Lower leg skin (tissue), 4 donors: ENCODE measurements at regions not wholly inside any gene's neighbourhood (a gene's known extent, or its start where the extent isn't known, plus 50 kb on each side); places are given as distances from the start of the nearest gene placed in this dataset.

Experiments
- DNase-seq, 2 donors: peaks; one replicate each; pipeline ENCODE4 v3.0.0-alpha.2; 2019; ENCODE audit warnings: low spot score in 2 of 2
- H3K4me3 ChIP-seq: fragments of 200-600 bp; sonication (generic); 2 replicates; pipeline ENCODE4 v1.5.1; 2017; ENCODE audit warnings: mild to moderate bottlenecking, low read depth; ENCODE audit not compliant: poor library complexity, severe bottlenecking
- CTCF ChIP-seq, 3 donors: fragments of 450-650 bp; IDR thresholded peaks; one replicate each; pipeline ENCODE4 v1.5.1; 2016; ENCODE audit warnings: antibody characterized with exemption in 3 of 3, mild to moderate bottlenecking in 3 of 3, moderate library complexity in 2 of 3
- POLR2A ChIP-seq, 2 donors: fragments of 450-650 bp; IDR thresholded peaks; one replicate each; pipeline ENCODE4 v1.6.1; 2016 to 2017; ENCODE audit warnings: antibody characterized with exemption in 2 of 2, mild to moderate bottlenecking in 1 of 2, moderate library complexity in 1 of 2
- WGBS, 2 donors: methylation state at CpG; one replicate each; pipeline ENCODE4 v1.1.5; 2018; 5-methylcytosine and 5-hydroxymethylcytosine counted together
- intact Hi-C: fragments of 100-400 bp; cut with DNase I; formaldehyde crosslinking; loops from one replicate; pipeline ENCODE4 v1.15.0; 2023; ENCODE audit warnings: low total_unique reads

GRCh38 chr14:106487600-106487999 lies 961.2 kb downstream of the TMEM121 start:
- TF ChIP-seq CTCF (IDR thresholded peaks at IDR 0.05) (no peak), POLR2A (IDR thresholded peaks at IDR 0.05) (no peak)
- intact Hi-C loops = no loop called here
- no peak for DNase-seq
- WGBS, 2 donors = 53 to 63% methylated on average over 2 of the region's 2 CpGs
- no peak overlapping the region for H3K4me3 ChIP-seq

- 52 to 58% methylated on average over 1 of the region's 1 CpG for WGBS, 2 donors
- H3K4me3 ChIP-seq = no peak overlapping the region
- TF ChIP-seq CTCF (IDR thresholded peaks at IDR 0.05) (no peak), POLR2A (IDR thresholded peaks at IDR 0.05) (no peak)
- intact Hi-C loops = no loop called here
- no peak for DNase-seq
Observed at GRCh38 chr14:106488291-106488690, 961.9 kb downstream of the TMEM121 start.

- intact Hi-C loops = no loop called here
- no peak overlapping the region for H3K4me3 ChIP-seq
Observed at GRCh38 chr14:106489112-106489881, 962.9 kb downstream of the TMEM121 start.

GRCh38 chr14:106490442-106490841 lies 964.1 kb downstream of the TMEM121 start:
- no peak for TF ChIP-seq POLR2A (IDR thresholded peaks at IDR 0.05)
- TF ChIP-seq CTCF (IDR thresholded peaks at IDR 0.05) = no peak

More at GRCh38 chr14:106489112-106489881, 962.9 kb downstream of the TMEM121 start:
- TF ChIP-seq POLR2A (IDR thresholded peaks at IDR 0.05) (no peak), CTCF (IDR thresholded peaks at IDR 0.05) (no peak)
- DNase-seq = no peak
- 50 to 57% methylated on average over 7 to 8 of the region's 8 CpGs for WGBS, 2 donors

GRCh38 chr14:106491851-106492250 lies 965.5 kb downstream of the TMEM121 start:
- WGBS, 2 donors = 73 to 76% methylated on average over 9 of the region's 9 CpGs

More at GRCh38 chr14:106490442-106490841, 964.1 kb downstream of the TMEM121 start:
- WGBS, 2 donors = 71 to 76% methylated on average over 5 of the region's 5 CpGs
- DNase-seq = no peak
- H3K4me3 ChIP-seq = no peak overlapping the region
- intact Hi-C loops = no loop called here

More at GRCh38 chr14:106491851-106492250, 965.5 kb downstream of the TMEM121 start:
- H3K4me3 ChIP-seq = no peak overlapping the region
- no peak for DNase-seq
- no peak for TF ChIP-seq POLR2A (IDR thresholded peaks at IDR 0.05)
- no peak for TF ChIP-seq CTCF (IDR thresholded peaks at IDR 0.05)
- intact Hi-C loops = no loop called here
